ENCODE measurements at regions not wholly inside any gene's neighbourhood (a gene's known extent, or its start where the extent isn't known, plus 50 kb on each side); places are given as distances from the start of the nearest gene placed in this dataset.

GRCh38 chr1:105730701-105731100, 1325.8 kb upstream of the PRMT6 start (continued):
- TF ChIP-seq ZBTB46 (CRISPR knock-in tag; IDR thresholded peaks at IDR 0.05; ENCODE audit: borderline replicate concordance) = no peak
- TF ChIP-seq ZNF224 (CRISPR knock-in tag; IDR thresholded peaks at IDR 0.05) = no peak
- no peak for TF ChIP-seq ZNF282 (IDR thresholded peaks at IDR 0.05; ENCODE audit: partially characterized antibody)
- TF ChIP-seq DMAP1 (CRISPR knock-in tag; IDR thresholded peaks at IDR 0.05) = no peak
- TF ChIP-seq NR3C1 (CRISPR knock-in tag; IDR thresholded peaks at IDR 0.05) = no peak
- TF ChIP-seq MIER2 (CRISPR knock-in tag; IDR thresholded peaks at IDR 0.05) = no peak
- no peak for TF ChIP-seq CSRNP2 (CRISPR knock-in tag; conservative IDR thresholded peaks at IDR 0.05; ENCODE audit: low read depth)
- TF ChIP-seq ARNT2 (CRISPR knock-in tag; IDR thresholded peaks at IDR 0.05; ENCODE audit: low read depth) = no peak
- no peak for TF ChIP-seq NR2F6 (IDR thresholded peaks at IDR 0.05)
- TF ChIP-seq NR2F6 (CRISPR knock-in tag; IDR thresholded peaks at IDR 0.05) = no peak
- TF ChIP-seq ZNF205 (CRISPR knock-in tag; IDR thresholded peaks at IDR 0.05) = no peak
- TF ChIP-seq ZNF253 (CRISPR knock-in tag; IDR thresholded peaks at IDR 0.05; ENCODE audit: borderline replicate concordance) = no peak
- no peak for TF ChIP-seq ZNF260 (CRISPR knock-in tag; IDR thresholded peaks at IDR 0.05; ENCODE audit: borderline replicate concordance, low read depth)
- no peak for TF ChIP-seq FOXP4 (CRISPR knock-in tag; IDR thresholded peaks at IDR 0.05)
